OCI-LY7 (cell line): ENCODE measurements at regions not wholly inside any gene's neighbourhood (a gene's known extent, or its start where the extent isn't known, plus 50 kb on each side); places are given as distances from the start of the nearest gene placed in this dataset.

ENCODE experiments used
- BruUV-seq: library from RNA; stranded (reverse); fragments of 400-500 nt; replicated peaks from 2 replicates; lab custom pipeline; 2021; lab: Mats Ljungman, UMichigan
- CTCF ChIA-PET: fragments of 300-600 bp; sonication (Branson Sonifier 250); formaldehyde crosslinking; loops from one replicate; lab custom pipeline; 2022; ENCODE audit warnings: antibody characterized with exemption; ENCODE audit not compliant: unreplicated experiment; lab: Charles Lee
- POLR2A ChIA-PET: fragments of 300-600 bp; sonication (Branson Sonifier 250); formaldehyde crosslinking; loops from one replicate; lab custom pipeline; 2022; ENCODE audit warnings: antibody characterized with exemption; lab: Charles Lee
- DNase-seq: peaks from one replicate; pipeline ENCODE4 v3.0.0-alpha.2; 2015; ENCODE audit warnings: low spot score
- H2AFZ ChIP-seq: fragments of 200-600 bp; sonication (generic), shearing (Covaris generic); 2 replicates; pipeline ENCODE4 v1.6.1; 2014; ENCODE audit warnings: mild to moderate bottlenecking, antibody characterized with exemption, low read length, moderate library complexity
- H3K27ac ChIP-seq: fragments of 200-600 bp; sonication (generic); 2 replicates; pipeline ENCODE4 v1.5.1; 2014; ENCODE audit warnings: mixed run types, low read depth, mild to moderate bottlenecking, moderate library complexity, low read length, inconsistent platforms; ENCODE audit not compliant: poor library complexity, severe bottlenecking
- H3K36me3 ChIP-seq: fragments of 200-600 bp; sonication (generic); 2 replicates; pipeline ENCODE4 v1.6.1; 2014; ENCODE audit warnings: mild to moderate bottlenecking, antibody characterized with exemption, low read length, moderate library complexity, mixed read lengths; ENCODE audit not compliant: insufficient read depth
- H3K4me1 ChIP-seq: fragments of 200-600 bp; sonication (generic); 2 replicates; pipeline ENCODE4 v1.5.1; 2014; ENCODE audit warnings: mild to moderate bottlenecking, low read length; ENCODE audit not compliant: insufficient read depth, poor library complexity, severe bottlenecking
- H3K4me2 ChIP-seq: fragments of 200-600 bp; sonication (generic); 2 replicates; pipeline ENCODE4 v1.6.1; 2014; ENCODE audit warnings: mild to moderate bottlenecking, low read length
- H3K4me3 ChIP-seq: fragments of 200-600 bp; sonication (generic); 2 replicates; pipeline ENCODE4 v1.5.1; 2014; ENCODE audit warnings: mild to moderate bottlenecking, low read depth, low read length; ENCODE audit not compliant: poor library complexity, severe bottlenecking
- H3K79me2 ChIP-seq: fragments of 200-600 bp; sonication (generic); 2 replicates; pipeline ENCODE4 v1.6.1; 2016; ENCODE audit warnings: low read depth, mild to moderate bottlenecking, low read length, moderate library complexity, mixed read lengths; ENCODE audit not compliant: insufficient read depth
- H3K9me2 ChIP-seq: fragments of 200-600 bp; sonication (generic); 2 replicates; pipeline ENCODE4 v1.6.1; 2016; ENCODE audit warnings: mild to moderate bottlenecking, low read length, mixed read lengths; ENCODE audit not compliant: insufficient read depth
- H3K9me3 ChIP-seq: fragments of 200-600 bp; sonication (generic); 2 replicates; pipeline ENCODE4 v1.6.1; 2014; ENCODE audit warnings: mild to moderate bottlenecking, mixed run types, low read length, mixed read lengths
- H4K20me1 ChIP-seq: fragments of 200-600 bp; sonication (generic); 2 replicates; pipeline ENCODE4 v1.6.1; 2014; ENCODE audit warnings: mild to moderate bottlenecking, antibody characterized with exemption, low read length, moderate library complexity, mixed read lengths; ENCODE audit not compliant: insufficient read depth
- CTCF ChIP-seq: fragments of 200-600 bp; sonication (generic); conservative IDR thresholded peaks from 2 replicates; pipeline ENCODE4 v1.5.1; 2014; ENCODE audit warnings: mild to moderate bottlenecking, antibody characterized with exemption, low read length, moderate library complexity, mixed read lengths
- EZH2phosphoT487 ChIP-seq: fragments of 200-600 bp; sonication (generic); IDR thresholded peaks from 2 replicates; pipeline ENCODE4 v1.6.1; 2018; ENCODE audit warnings: low read depth, borderline replicate concordance, mild to moderate bottlenecking, mixed run types, antibody characterized with exemption, low read length, moderate library complexity, mixed read lengths
- intact Hi-C: fragments of 100-400 bp; cut with micrococcal nuclease; formaldehyde crosslinking; loops from one replicate; pipeline ENCODE4 v1.10.0; 2022; ENCODE audit not compliant: unreplicated experiment

DNA sequence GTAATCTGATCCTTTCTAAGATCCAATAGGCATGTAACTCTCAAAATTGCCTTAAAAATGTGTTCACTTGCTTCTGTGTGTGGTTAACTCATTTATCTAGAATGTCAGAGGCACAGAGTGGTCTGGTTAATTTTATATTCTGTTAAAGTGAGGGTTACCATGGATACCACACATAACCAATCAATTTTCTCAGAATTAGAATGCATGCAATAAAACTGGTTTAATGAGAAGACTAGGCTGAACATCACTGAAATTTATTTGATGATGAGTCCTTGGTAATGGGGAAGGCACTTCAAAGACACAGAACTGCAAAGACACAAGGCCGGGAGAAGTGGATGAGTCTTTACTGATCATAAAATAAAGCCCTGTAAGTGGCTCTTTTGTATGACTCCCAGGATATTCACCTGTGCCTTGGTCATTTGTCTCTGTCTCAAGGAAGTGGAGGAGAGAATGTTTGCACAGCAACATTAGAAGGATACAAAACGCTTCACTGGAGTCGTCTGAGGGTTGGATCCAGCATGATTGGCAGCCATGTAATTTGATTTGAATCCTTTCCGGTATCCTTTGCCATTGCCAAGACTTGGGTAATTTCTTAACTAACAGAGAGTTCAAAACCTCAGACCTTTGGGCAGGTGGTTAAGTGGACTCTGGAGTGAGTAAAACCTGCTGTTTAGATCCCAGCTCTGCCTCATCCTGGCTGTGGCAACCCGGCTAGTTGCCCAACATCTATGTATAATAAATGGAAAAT, 94.0 kb upstream of the RBPJ start:
- Histone ChIP-seq H3K4me3 (no peak overlapping the region), H4K20me1 (no peaks in the 10 kb centered on the region), H3K9me2 (no peaks in the 10 kb centered on the region), H3K9me3 (no peaks in the 10 kb centered on the region), H3K4me2 (no peak overlapping the region), H3K4me1 (no peaks in the 10 kb centered on the region), H2AFZ (no peak overlapping the region), H3K27ac (no peak overlapping the region), H3K36me3 (no peaks in the 10 kb centered on the region), H3K79me2 (no peaks in the 10 kb centered on the region)
- intact Hi-C loops, result no loop called here
- ChIA-PET CTCF (no interaction called here), POLR2A (no interaction called here)
- DNase-seq, result no peak
- TF ChIP-seq EZH2phosphoT487, result no peak
- TF ChIP-seq CTCF, result no peak
- BruUV-seq, result no TSS peak

GRCh38 chr4:26227601-26228229, 93.1 kb upstream of the RBPJ start:
- CTCF ChIA-PET, result no interaction called here
- POLR2A ChIA-PET, result no interaction called here
- H2AFZ ChIP-seq, result no peak overlapping the region

More at GRCh38 chr4:26227601-26228229, 93.1 kb upstream of the RBPJ start:
- Histone ChIP-seq H3K27ac (no peak overlapping the region), H3K4me3 (no peak overlapping the region), H3K4me1 (no peaks in the 10 kb centered on the region), H3K4me2 (no peak overlapping the region), H3K79me2 (no peaks in the 10 kb centered on the region), H4K20me1 (no peaks in the 10 kb centered on the region), H3K9me2 (no peaks in the 10 kb centered on the region), H3K9me3 (no peaks in the 10 kb centered on the region), H3K36me3 (no peaks in the 10 kb centered on the region)
- intact Hi-C loops, result no loop called here
- no TSS peak for BruUV-seq
- no peak for TF ChIP-seq EZH2phosphoT487
- no peak for TF ChIP-seq CTCF
- no peak for DNase-seq
